K562 (cell line): ENCODE measurements at regions not wholly inside any gene's neighbourhood (a gene's known extent, or its start where the extent isn't known, plus 50 kb on each side); places are given as distances from the start of the nearest gene placed in this dataset.
A peak's percentile ranks its signal among the peaks of the same experiment; 100 is the strongest.

ENCODE experiments used
- CBX2 ChIP-seq: fragments of 200-600 bp; sonication (generic); IDR thresholded peaks from one replicate; pipeline ENCODE4 v1.6.1; 2012; ENCODE audit warnings: mild to moderate bottlenecking, low read length, inconsistent platforms; ENCODE audit not compliant: insufficient read depth, poor library complexity, severe bottlenecking
- HEY1 ChIP-seq: fragments of 250-450 bp; sonication (Bioruptor Pico); IDR thresholded peaks from 2 replicates; pipeline ENCODE4 v1.5.0; 2020; ENCODE audit warnings: mild to moderate bottlenecking, moderate library complexity, borderline replicate concordance
- MCM3 ChIP-seq: fragments of 450-650 bp; IDR thresholded peaks from 2 replicates; pipeline ENCODE4 v1.6.1; 2016
- NRF1 ChIP-seq, 2 experiments: fragments of 450-650 bp; IDR thresholded peaks in 1 of 2; conservative IDR thresholded peaks in 1 of 2; 2 replicates each; pipeline ENCODE4 v1.6.1; 2014; ENCODE audit warnings: mild to moderate bottlenecking in 2 of 2
- PCBP1 ChIP-seq: fragments of 200-400 bp; formaldehyde crosslinking; IDR thresholded peaks from 2 replicates; pipeline ENCODE4 v1.6.1; 2018; ENCODE audit warnings: mild to moderate bottlenecking, low read depth, low read length; ENCODE audit not compliant: poor library complexity, severe bottlenecking
- TEAD4 ChIP-seq, 2 experiments: sonication (generic) in 1 of 2; formaldehyde crosslinking in 1 of 2; IDR thresholded peaks; 2 replicates each; pipeline versions ENCODE4 v1.6.1 to v1.8.0; 2012 to 2022; ENCODE audit warnings: borderline replicate concordance in 1 of 2, inconsistent platforms in 1 of 2, low read length in 1 of 2, mild to moderate bottlenecking in 1 of 2, missing genetic modification reagents in 1 of 2
- ZBTB8A ChIP-seq: fragments of 450-650 bp; IDR thresholded peaks from 2 replicates; pipeline ENCODE4 v1.6.1; 2018; ENCODE audit warnings: mild to moderate bottlenecking, moderate library complexity; ENCODE audit not compliant: partially characterized antibody
- ZNF124 ChIP-seq: sonication (generic); formaldehyde crosslinking; IDR thresholded peaks from 2 replicates; pipeline ENCODE4 v1.8.1; 2022; ENCODE audit warnings: missing genetic modification reagents
- ZNF197 ChIP-seq: fragments of 200-800 bp; sonication (Bioruptor generic); IDR thresholded peaks from 2 replicates; pipeline ENCODE4 v1.6.1; 2016; ENCODE audit warnings: low read depth, missing genetic modification characterization, missing compliant biosample characterization
- ZNF57 ChIP-seq: fragments of 450-650 bp; formaldehyde crosslinking; IDR thresholded peaks from 2 replicates; pipeline ENCODE4 v1.4.0; 2020; ENCODE audit warnings: mild to moderate bottlenecking, moderate library complexity
- TF ChIP-seq, protein P1 (sequence below): fragments of 200-800 bp; sonication (Bioruptor generic); IDR thresholded peaks from 2 replicates; pipeline ENCODE4 v1.6.1; 2016; ENCODE audit warnings: missing genetic modification characterization, missing compliant biosample characterization
- TF ChIP-seq, protein P2 (sequence below): fragments of 150-350 bp; IDR thresholded peaks from 2 replicates; pipeline ENCODE4 v1.6.1; 2014; ENCODE audit warnings: low read depth, mild to moderate bottlenecking, low read length, borderline replicate concordance
- TF ChIP-seq, protein P3 (sequence below): fragments of 450-650 bp; IDR thresholded peaks from 2 replicates; pipeline ENCODE4 v1.6.1; 2017; ENCODE audit warnings: antibody characterized with exemption, mild to moderate bottlenecking

DNA sequence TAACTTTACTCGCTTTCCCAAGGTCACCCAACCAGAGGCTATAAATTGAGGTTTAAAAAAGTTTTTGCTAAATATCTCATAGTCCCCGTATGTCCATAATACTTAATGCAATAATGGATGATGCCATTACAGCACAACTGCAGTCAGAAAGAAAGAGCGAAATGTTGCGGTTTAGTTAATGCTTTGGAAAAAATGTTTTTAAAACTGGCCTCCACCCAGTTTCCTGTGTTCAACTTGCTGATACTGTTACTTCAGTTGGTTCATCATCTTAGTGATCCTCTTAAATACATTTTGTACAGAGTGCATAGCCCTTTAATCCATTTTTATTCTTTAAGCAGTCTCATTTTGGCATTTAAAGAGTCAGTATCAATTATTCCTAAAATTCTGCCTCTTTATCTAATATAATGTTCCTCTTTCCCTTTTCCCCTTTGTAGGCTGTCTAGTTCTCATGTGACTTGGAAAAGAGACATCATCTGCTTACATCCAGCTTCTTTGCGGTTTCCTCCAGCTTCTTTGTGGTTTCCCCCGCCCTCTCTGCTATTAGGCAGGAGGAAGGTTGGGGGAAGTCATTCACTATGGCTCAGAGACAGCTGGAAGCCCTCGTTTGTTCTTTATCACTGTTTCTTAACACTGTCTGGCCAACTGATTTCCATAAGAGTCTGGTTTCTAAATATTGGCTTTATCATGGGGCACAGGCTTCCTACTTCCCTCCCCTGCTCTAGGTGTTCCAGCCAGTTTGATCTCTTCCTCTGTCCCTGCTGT, 154.3 kb downstream of the GOLIM4 start (continued):
- TF ChIP-seq, protein P1, sequence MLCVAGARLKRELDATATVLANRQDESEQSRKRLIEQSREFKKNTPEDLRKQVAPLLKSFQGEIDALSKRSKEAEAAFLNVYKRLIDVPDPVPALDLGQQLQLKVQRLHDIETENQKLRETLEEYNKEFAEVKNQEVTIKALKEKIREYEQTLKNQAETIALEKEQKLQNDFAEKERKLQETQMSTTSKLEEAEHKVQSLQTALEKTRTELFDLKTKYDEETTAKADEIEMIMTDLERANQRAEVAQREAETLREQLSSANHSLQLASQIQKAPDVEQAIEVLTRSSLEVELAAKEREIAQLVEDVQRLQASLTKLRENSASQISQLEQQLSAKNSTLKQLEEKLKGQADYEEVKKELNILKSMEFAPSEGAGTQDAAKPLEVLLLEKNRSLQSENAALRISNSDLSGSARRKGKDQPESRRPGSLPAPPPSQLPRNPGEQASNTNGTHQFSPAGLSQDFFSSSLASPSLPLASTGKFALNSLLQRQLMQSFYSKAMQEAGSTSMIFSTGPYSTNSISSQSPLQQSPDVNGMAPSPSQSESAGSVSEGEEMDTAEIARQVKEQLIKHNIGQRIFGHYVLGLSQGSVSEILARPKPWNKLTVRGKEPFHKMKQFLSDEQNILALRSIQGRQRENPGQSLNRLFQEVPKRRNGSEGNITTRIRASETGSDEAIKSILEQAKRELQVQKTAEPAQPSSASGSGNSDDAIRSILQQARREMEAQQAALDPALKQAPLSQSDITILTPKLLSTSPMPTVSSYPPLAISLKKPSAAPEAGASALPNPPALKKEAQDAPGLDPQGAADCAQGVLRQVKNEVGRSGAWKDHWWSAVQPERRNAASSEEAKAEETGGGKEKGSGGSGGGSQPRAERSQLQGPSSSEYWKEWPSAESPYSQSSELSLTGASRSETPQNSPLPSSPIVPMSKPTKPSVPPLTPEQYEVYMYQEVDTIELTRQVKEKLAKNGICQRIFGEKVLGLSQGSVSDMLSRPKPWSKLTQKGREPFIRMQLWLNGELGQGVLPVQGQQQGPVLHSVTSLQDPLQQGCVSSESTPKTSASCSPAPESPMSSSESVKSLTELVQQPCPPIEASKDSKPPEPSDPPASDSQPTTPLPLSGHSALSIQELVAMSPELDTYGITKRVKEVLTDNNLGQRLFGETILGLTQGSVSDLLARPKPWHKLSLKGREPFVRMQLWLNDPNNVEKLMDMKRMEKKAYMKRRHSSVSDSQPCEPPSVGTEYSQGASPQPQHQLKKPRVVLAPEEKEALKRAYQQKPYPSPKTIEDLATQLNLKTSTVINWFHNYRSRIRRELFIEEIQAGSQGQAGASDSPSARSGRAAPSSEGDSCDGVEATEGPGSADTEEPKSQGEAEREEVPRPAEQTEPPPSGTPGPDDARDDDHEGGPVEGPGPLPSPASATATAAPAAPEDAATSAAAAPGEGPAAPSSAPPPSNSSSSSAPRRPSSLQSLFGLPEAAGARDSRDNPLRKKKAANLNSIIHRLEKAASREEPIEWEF, result peak; percentile 81; the same call in 1 of the 2 replicates
- TF ChIP-seq, protein P2, sequence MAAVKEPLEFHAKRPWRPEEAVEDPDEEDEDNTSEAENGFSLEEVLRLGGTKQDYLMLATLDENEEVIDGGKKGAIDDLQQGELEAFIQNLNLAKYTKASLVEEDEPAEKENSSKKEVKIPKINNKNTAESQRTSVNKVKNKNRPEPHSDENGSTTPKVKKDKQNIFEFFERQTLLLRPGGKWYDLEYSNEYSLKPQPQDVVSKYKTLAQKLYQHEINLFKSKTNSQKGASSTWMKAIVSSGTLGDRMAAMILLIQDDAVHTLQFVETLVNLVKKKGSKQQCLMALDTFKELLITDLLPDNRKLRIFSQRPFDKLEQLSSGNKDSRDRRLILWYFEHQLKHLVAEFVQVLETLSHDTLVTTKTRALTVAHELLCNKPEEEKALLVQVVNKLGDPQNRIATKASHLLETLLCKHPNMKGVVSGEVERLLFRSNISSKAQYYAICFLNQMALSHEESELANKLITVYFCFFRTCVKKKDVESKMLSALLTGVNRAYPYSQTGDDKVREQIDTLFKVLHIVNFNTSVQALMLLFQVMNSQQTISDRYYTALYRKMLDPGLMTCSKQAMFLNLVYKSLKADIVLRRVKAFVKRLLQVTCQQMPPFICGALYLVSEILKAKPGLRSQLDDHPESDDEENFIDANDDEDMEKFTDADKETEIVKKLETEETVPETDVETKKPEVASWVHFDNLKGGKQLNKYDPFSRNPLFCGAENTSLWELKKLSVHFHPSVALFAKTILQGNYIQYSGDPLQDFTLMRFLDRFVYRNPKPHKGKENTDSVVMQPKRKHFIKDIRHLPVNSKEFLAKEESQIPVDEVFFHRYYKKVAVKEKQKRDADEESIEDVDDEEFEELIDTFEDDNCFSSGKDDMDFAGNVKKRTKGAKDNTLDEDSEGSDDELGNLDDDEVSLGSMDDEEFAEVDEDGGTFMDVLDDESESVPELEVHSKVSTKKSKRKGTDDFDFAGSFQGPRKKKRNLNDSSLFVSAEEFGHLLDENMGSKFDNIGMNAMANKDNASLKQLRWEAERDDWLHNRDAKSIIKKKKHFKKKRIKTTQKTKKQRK, result no peak
- TF ChIP-seq ZNF124 (CRISPR knock-in tag) (no peak), ZBTB8A (no peak), CBX2 (no peak), ZNF57 (no peak), TEAD4 (IDR thresholded peaks at IDR 0.05; ENCODE audit: low read length) (peak; percentile 95), TEAD4 (CRISPR knock-in tag; IDR thresholded peaks at IDR 0.05; ENCODE audit: borderline replicate concordance) (no peak), ZNF197 (CRISPR knock-in tag) (no peak; the same call in none of the 2 replicates), PCBP1 (no peak), HEY1 (no peak), MCM3 (no peak), NRF1 (conservative IDR thresholded peaks at IDR 0.05 in 1 of 2, IDR thresholded peaks at IDR 0.05 in 1 of 2) (no peak)
- TF ChIP-seq, protein P3, sequence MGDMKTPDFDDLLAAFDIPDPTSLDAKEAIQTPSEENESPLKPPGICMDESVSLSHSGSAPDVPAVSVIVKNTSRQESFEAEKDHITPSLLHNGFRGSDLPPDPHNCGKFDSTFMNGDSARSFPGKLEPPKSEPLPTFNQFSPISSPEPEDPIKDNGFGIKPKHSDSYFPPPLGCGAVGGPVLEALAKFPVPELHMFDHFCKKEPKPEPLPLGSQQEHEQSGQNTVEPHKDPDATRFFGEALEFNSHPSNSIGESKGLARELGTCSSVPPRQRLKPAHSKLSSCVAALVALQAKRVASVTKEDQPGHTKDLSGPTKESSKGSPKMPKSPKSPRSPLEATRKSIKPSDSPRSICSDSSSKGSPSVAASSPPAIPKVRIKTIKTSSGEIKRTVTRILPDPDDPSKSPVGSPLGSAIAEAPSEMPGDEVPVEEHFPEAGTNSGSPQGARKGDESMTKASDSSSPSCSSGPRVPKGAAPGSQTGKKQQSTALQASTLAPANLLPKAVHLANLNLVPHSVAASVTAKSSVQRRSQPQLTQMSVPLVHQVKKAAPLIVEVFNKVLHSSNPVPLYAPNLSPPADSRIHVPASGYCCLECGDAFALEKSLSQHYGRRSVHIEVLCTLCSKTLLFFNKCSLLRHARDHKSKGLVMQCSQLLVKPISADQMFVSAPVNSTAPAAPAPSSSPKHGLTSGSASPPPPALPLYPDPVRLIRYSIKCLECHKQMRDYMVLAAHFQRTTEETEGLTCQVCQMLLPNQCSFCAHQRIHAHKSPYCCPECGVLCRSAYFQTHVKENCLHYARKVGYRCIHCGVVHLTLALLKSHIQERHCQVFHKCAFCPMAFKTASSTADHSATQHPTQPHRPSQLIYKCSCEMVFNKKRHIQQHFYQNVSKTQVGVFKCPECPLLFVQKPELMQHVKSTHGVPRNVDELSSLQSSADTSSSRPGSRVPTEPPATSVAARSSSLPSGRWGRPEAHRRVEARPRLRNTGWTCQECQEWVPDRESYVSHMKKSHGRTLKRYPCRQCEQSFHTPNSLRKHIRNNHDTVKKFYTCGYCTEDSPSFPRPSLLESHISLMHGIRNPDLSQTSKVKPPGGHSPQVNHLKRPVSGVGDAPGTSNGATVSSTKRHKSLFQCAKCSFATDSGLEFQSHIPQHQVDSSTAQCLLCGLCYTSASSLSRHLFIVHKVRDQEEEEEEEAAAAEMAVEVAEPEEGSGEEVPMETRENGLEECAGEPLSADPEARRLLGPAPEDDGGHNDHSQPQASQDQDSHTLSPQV, result no peak
